Hypothalamus (tissue), 51 donors: ENCODE measurements at regions not wholly inside any gene's neighbourhood (a gene's known extent, or its start where the extent isn't known, plus 50 kb on each side); places are given as distances from the start of the nearest gene placed in this dataset.
"Not testable (repeated sequence)": the region's sequence is repeated elsewhere in the genome, so short reads cannot be mapped to it uniquely, and the experiment has no call there.

Experiments used
- DNase-seq, 51 donors: peaks; one replicate each; lab custom pipeline; 2025; lab: John Stamatoyannopoulos, UW

GRCh38 chr11:121358760-121359159, 66.2 kb downstream of the SC5D start:
- no peak for DNase-seq

GRCh38 chr11:121359591-121359990, 67.0 kb downstream of the SC5D start:
- DNase-seq = no peak

- not testable (repeated sequence) for DNase-seq
Observed at GRCh38 chr11:121362955-121363354, 70.4 kb downstream of the SC5D start.

- DNase-seq = no peak
Observed at GRCh38 chr11:121365304-121365703, 72.7 kb downstream of the SC5D start.

GRCh38 chr11:121366038-121366437, 73.5 kb downstream of the SC5D start:
- DNase-seq = no peak

GRCh38 chr11:121367001-121367843, 74.7 kb downstream of the SC5D start:
- DNase-seq = peak in 1 of 51 donors; percentile 26

- no peak for DNase-seq
Observed at GRCh38 chr11:121367844-121368225, 75.3 kb downstream of the SC5D start.

GRCh38 chr11:121368364-121369240, 76.0 kb downstream of the SC5D start:
- DNase-seq = no peak

GRCh38 chr11:121369366-121369765, 76.8 kb downstream of the SC5D start:
- DNase-seq = no peak

- DNase-seq = no peak
Observed at GRCh38 chr11:121372028-121372427, 79.5 kb downstream of the SC5D start.

GRCh38 chr11:121372671-121373429, 79.3 kb upstream of the SORL1 start:
- DNase-seq = no peak

- no peak for DNase-seq
Observed at GRCh38 chr11:121374286-121374985, 77.7 kb upstream of the SORL1 start.

GRCh38 chr11:121376130-121376529, 76.0 kb upstream of the SORL1 start:
- no peak for DNase-seq

GRCh38 chr11:121379145-121379810, 72.8 kb upstream of the SORL1 start:
- not testable (repeated sequence) for DNase-seq

GRCh38 chr11:121383716-121384115, 68.4 kb upstream of the SORL1 start:
- peak in 1 of 51 donors; percentile 5 for DNase-seq

- no peak for DNase-seq
Observed at GRCh38 chr11:121385688-121386087, 66.4 kb upstream of the SORL1 start.
